SK-N-SH (cell line): ENCODE measurements at regions not wholly inside any gene's neighbourhood (a gene's known extent, or its start where the extent isn't known, plus 50 kb on each side); places are given as distances from the start of the nearest gene placed in this dataset.

Experiments used
- CTCF ChIA-PET: fragments of 300-600, 350-600 bp; formaldehyde crosslinking; extraction: SDS; loops from one replicate; lab custom pipeline; 2021; lab: Yijun Ruan, JAX
- POLR2A ChIA-PET: fragments of 350-600 bp; sonication (Branson Sonifier 250); formaldehyde crosslinking; extraction: SDS; loops from one replicate; lab custom pipeline; 2020; ENCODE audit warnings: antibody characterized with exemption, inconsistent platforms; lab: Yijun Ruan, JAX
- DNase-seq: peaks from one replicate; pipeline ENCODE4 v3.0.0; 2012
- H2AFZ ChIP-seq: fragments of 200-600 bp; sonication (generic); 2 replicates; pipeline ENCODE4 v1.8.1; 2016; ENCODE audit warnings: antibody characterized with exemption, mild to moderate bottlenecking, low read depth
- H3F3A ChIP-seq: fragments of 200-600 bp; sonication (generic); replicated peaks from 2 replicates; pipeline ENCODE3; 2016; ENCODE audit warnings: antibody characterized with exemption, mild to moderate bottlenecking; ENCODE audit not compliant: insufficient read depth
- H3K27ac ChIP-seq, 2 experiments: fragments of 200-500 bp in 1 of 2; fragments of 200-600 bp in 1 of 2; sonication (Bioruptor generic) in 1 of 2; sonication (generic), shearing (Covaris generic) in 1 of 2; 2 replicates each; pipeline versions ENCODE4 v1.5.1 to v1.6.1; 2014 to 2016; ENCODE audit warnings: low read depth in 2 of 2, inconsistent platforms in 1 of 2, low read length in 1 of 2, mild to moderate bottlenecking in 1 of 2, mixed read lengths in 1 of 2
- H3K27me3 ChIP-seq: fragments of 200-600 bp; sonication (generic), shearing (Covaris generic); 2 replicates; pipeline ENCODE4 v1.6.1; 2016; ENCODE audit warnings: mixed run types; ENCODE audit not compliant: insufficient read depth
- H3K36me3 ChIP-seq, 2 experiments: fragments of 200-500 bp in 1 of 2; fragments of 200-600 bp in 1 of 2; sonication (Bioruptor generic) in 1 of 2; sonication (generic) in 1 of 2; replicated peaks in 1 of 2; 2 replicates each; pipeline versions ENCODE3 to v1.5.1; 2014 to 2016; ENCODE audit warnings: low read length in 1 of 2, mild to moderate bottlenecking in 1 of 2; ENCODE audit not compliant: insufficient read depth in 2 of 2, control insufficient read depth in 1 of 2
- H3K4me1 ChIP-seq, 2 experiments: fragments of 200-500 bp in 1 of 2; fragments of 200-600 bp in 1 of 2; sonication (Bioruptor generic) in 1 of 2; sonication (generic), shearing (Covaris generic) in 1 of 2; 2 replicates each; pipeline versions ENCODE4 v1.5.1 to v1.6.1; 2014 to 2016; ENCODE audit warnings: low read depth in 1 of 2, low read length in 1 of 2, mixed run types in 1 of 2; ENCODE audit not compliant: insufficient read depth in 2 of 2, control insufficient read depth in 1 of 2
- H3K4me2 ChIP-seq: fragments of 200-600 bp; sonication (generic), shearing (Covaris generic); 2 replicates; pipeline ENCODE4 v1.6.1; 2017; ENCODE audit warnings: mixed run types
- H3K4me3 ChIP-seq, 2 experiments: fragments of 200-500 bp in 1 of 2; fragments of 200-600 bp in 1 of 2; sonication (Bioruptor generic) in 1 of 2; sonication (generic), shearing (Covaris generic) in 1 of 2; 2 replicates each; pipeline versions ENCODE4 v1.5.1 to v1.8.1; 2014 to 2016; ENCODE audit warnings: low read depth in 2 of 2, inconsistent platforms in 1 of 2, low read length in 1 of 2, mild to moderate bottlenecking in 1 of 2, mixed read lengths in 1 of 2, moderate library complexity in 1 of 2
- H3K79me2 ChIP-seq: fragments of 200-600 bp; sonication (generic); 2 replicates; pipeline ENCODE4 v1.8.1; 2017; ENCODE audit warnings: mild to moderate bottlenecking; ENCODE audit not compliant: insufficient read depth
- H3K9ac ChIP-seq: fragments of 200-600 bp; sonication (generic); 2 replicates; pipeline ENCODE4 v1.6.1; 2017; ENCODE audit warnings: mixed run types
- H3K9me2 ChIP-seq: fragments of 200-600 bp; sonication (generic); 2 replicates; pipeline ENCODE4 v1.6.1; 2017; ENCODE audit warnings: mixed run types
- H3K9me3 ChIP-seq: fragments of 200-600 bp; sonication (generic); 2 replicates; pipeline ENCODE4 v1.6.1; 2017; ENCODE audit warnings: mixed run types, mild to moderate bottlenecking, moderate library complexity
- H4K20me1 ChIP-seq: fragments of 200-600 bp; sonication (generic); 2 replicates; pipeline ENCODE4 v1.6.1; 2017; ENCODE audit warnings: mild to moderate bottlenecking, mixed run types; ENCODE audit not compliant: insufficient read depth
- CHD2 ChIP-seq: fragments of 150-350 bp; IDR thresholded peaks from 2 replicates; pipeline ENCODE4 v1.6.1; 2018; ENCODE audit warnings: low read length; ENCODE audit not compliant: partially characterized antibody
- CTCF ChIP-seq: fragments of 200-600 bp; sonication (generic); IDR thresholded peaks from 2 replicates; pipeline ENCODE4 v1.6.1; 2017; ENCODE audit warnings: antibody characterized with exemption, mild to moderate bottlenecking, moderate library complexity
- EZH2phosphoT487 ChIP-seq: fragments of 200-600 bp; sonication (generic); IDR thresholded peaks from 2 replicates; pipeline ENCODE4 v1.6.1; 2017; ENCODE audit warnings: low read depth, mixed run types, mild to moderate bottlenecking, antibody characterized with exemption, moderate library complexity, borderline replicate concordance
- FOXJ3 ChIP-seq: sonication (generic); formaldehyde crosslinking; IDR thresholded peaks from 2 replicates; pipeline ENCODE4 v1.5.1; 2020; ENCODE audit warnings: mild to moderate bottlenecking, missing genetic modification reagents
- FOXM1 ChIP-seq: IDR thresholded peaks from 2 replicates; pipeline ENCODE4 v1.4.0; 2012; ENCODE audit warnings: low read depth, mild to moderate bottlenecking
- GABPA ChIP-seq: IDR thresholded peaks from 2 replicates; pipeline ENCODE4 v1.4.0; 2012; ENCODE audit warnings: low read depth, mild to moderate bottlenecking
- GATA2 ChIP-seq: sonication (generic); formaldehyde crosslinking; IDR thresholded peaks from 2 replicates; pipeline ENCODE4 v1.5.0; 2020; ENCODE audit warnings: mild to moderate bottlenecking, missing genetic modification reagents
- MEF2A ChIP-seq: IDR thresholded peaks from 2 replicates; pipeline ENCODE4 v1.4.0; 2012; ENCODE audit warnings: low read depth, borderline replicate concordance
- MXI1 ChIP-seq: IDR thresholded peaks from 2 replicates; pipeline ENCODE4 v1.6.1; 2012; ENCODE audit warnings: mild to moderate bottlenecking, low read depth, low read length, improper control_type of control experiment
- NFIC ChIP-seq: IDR thresholded peaks from 2 replicates; pipeline ENCODE4 v1.4.0; 2012; ENCODE audit warnings: borderline replicate concordance
- PBX3 ChIP-seq: IDR thresholded peaks from 2 replicates; pipeline ENCODE4; 2012
- RAD21 ChIP-seq: IDR thresholded peaks from 2 replicates; pipeline ENCODE4 v1.6.1; 2012; ENCODE audit warnings: mild to moderate bottlenecking, low read length
- RXRA ChIP-seq: IDR thresholded peaks from 2 replicates; pipeline ENCODE4 v1.4.0; 2012; ENCODE audit warnings: low read depth, mild to moderate bottlenecking, borderline replicate concordance
- SIN3A ChIP-seq: IDR thresholded peaks from 2 replicates; pipeline ENCODE4 v1.6.1; 2012; ENCODE audit warnings: low read depth, mild to moderate bottlenecking, low read length, moderate library complexity, borderline replicate concordance
- SMC3 ChIP-seq: IDR thresholded peaks from 2 replicates; pipeline ENCODE4 v1.6.1; 2012; ENCODE audit warnings: low read depth, low read length, improper control_type of control experiment
- TCF12 ChIP-seq: IDR thresholded peaks from 2 replicates; pipeline ENCODE4 v1.4.0; 2012
- TEAD4 ChIP-seq: IDR thresholded peaks from 2 replicates; pipeline ENCODE4 v1.4.0; 2012; ENCODE audit warnings: mild to moderate bottlenecking, borderline replicate concordance; ENCODE audit not compliant: insufficient read depth
- USF2 ChIP-seq: fragments of 150-350 bp; IDR thresholded peaks from 2 replicates; pipeline ENCODE4 v1.6.1; 2017; ENCODE audit warnings: antibody characterized with exemption, low read length, low read depth, borderline replicate concordance
- WGBS: methylation state at CpG from one replicate; pipeline ENCODE4 v1.1.6; 2017; ENCODE audit warnings: low lambda C conversion rate; 5-methylcytosine and 5-hydroxymethylcytosine counted together

DNA sequence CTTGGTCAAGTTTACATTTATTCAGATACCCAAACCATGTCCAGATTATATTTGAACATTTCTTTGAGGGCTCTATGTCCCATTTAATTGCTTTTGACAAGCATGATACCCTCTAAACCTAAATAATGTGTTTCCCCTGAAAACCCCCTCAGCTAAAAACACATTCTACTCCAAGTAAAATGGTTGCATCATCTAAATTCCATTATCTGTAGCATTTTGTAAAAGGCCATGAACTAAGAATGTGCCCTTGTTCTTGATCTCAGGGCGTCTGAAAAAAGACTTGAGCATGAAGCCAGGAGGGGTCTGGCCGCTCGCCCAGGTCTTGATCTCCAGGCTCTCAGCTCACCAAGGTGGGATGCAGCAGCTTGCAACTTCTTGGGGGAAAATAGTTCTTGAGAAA is 53.5 kb upstream of the ERCC6L2 start (continued):
- no peak for TF ChIP-seq PBX3
- no peak for TF ChIP-seq RXRA
- no peak for TF ChIP-seq FOXJ3 (CRISPR knock-in tag)
- no peak for TF ChIP-seq MXI1
- no peak for TF ChIP-seq TCF12
- no peak for TF ChIP-seq SMC3
- TF ChIP-seq EZH2phosphoT487: no peak
- no peak for TF ChIP-seq SIN3A

DNA sequence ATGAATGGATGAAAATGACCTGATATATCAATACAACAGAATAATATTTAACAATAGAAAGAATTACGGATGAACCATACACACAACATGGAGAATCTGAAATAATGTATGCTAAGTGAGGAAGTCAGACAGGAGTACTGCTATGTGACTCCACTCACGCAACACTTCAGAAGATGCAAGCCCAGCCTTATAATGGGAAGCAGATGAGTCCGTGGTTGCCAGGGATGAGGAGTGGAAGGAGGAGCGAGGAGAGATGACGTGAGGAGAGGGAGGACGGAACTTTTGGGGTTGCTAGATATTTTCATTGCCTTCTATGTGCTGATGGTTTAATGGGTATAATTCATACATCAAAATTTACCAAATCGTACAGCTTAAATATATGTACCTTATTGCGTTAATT is 55.4 kb upstream of the ERCC6L2 start:
- Histone ChIP-seq H3K9me3 (no peaks in the 10 kb centered on the region), H3K4me1 (peaks cover 0 to 8% of the 10 kb centered on the region in 2 experiments; a peak in 1 of 4 replicates), H3K27ac (no peak overlapping the region), H3K79me2 (no peaks in the 10 kb centered on the region), H2AFZ (no peak overlapping the region), H3K4me2 (no peak overlapping the region), H4K20me1 (no peaks in the 10 kb centered on the region), H3K9me2 (no peaks in the 10 kb centered on the region), H3K36me3 (no peaks in the 10 kb centered on the region), H3F3A (no peaks in the 10 kb centered on the region), H3K27me3 (no peaks in the 10 kb centered on the region), H3K9ac (no peak overlapping the region), H3K4me3 (no peak overlapping the region)
- TF ChIP-seq TCF12 (no peak), GATA2 (CRISPR knock-in tag) (no peak), USF2 (no peak)
- ChIA-PET CTCF (no interaction called here), POLR2A (no interaction called here)
- no peak for DNase-seq
- WGBS: 95% methylated on average over 8 of the region's 8 CpGs

DNA sequence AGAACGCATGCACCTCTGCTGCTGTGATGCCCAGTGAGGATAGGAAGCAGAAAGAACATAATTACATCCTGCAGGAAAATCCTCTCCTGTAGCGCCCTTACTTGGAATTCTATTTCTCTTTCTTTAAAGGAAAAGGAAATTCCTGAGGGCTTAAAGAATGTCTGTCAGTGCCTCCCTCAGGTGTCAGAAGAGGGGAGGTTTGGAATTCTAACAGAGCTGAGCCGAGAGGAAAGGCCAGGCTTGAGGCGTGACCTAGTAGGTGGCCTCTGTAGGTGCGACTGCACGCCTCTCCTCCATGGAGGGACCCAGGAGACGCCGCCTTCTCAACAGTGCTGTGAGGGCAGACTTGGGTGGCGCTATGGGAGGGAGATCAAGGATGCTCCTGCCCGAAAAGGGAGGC is 55.9 kb upstream of the ERCC6L2 start:
- Histone ChIP-seq H3K9ac (no peak overlapping the region), H3F3A (no peaks in the 10 kb centered on the region), H3K4me2 (no peak overlapping the region), H4K20me1 (no peaks in the 10 kb centered on the region), H3K9me3 (no peaks in the 10 kb centered on the region), H3K9me2 (no peaks in the 10 kb centered on the region), H3K4me1 (peaks cover 0 to 8% of the 10 kb centered on the region in 2 experiments; a peak in 1 of 4 replicates), H3K79me2 (no peaks in the 10 kb centered on the region), H3K4me3 (no peak overlapping the region), H3K36me3 (no peaks in the 10 kb centered on the region), H3K27ac (no peak overlapping the region), H3K27me3 (no peaks in the 10 kb centered on the region), H2AFZ (no peak overlapping the region)
- TF ChIP-seq NFIC (no peak), PBX3 (no peak), TCF12 (no peak), RAD21 (no peak), RXRA (no peak), CHD2 (no peak), GATA2 (CRISPR knock-in tag) (no peak), FOXM1 (no peak), SIN3A (no peak), TEAD4 (no peak), GABPA (no peak), CTCF (no peak), SMC3 (no peak), MEF2A (no peak)
- DNase-seq: no peak
- POLR2A ChIA-PET: no interaction called here
- WGBS: 95% methylated on average over 10 of the region's 10 CpGs
- CTCF ChIA-PET: no interaction called here
